Heart left ventricle (tissue), 13 donors: ENCODE measurements at regions not wholly inside any gene's neighbourhood (a gene's known extent, or its start where the extent isn't known, plus 50 kb on each side); places are given as distances from the start of the nearest gene placed in this dataset.

ENCODE experiments used
- POLR2A ChIP-seq, 2 donors: fragments of 450-650 bp; IDR thresholded peaks; one replicate each; pipeline ENCODE4 v1.6.1; 2017; ENCODE audit warnings: antibody characterized with exemption in 2 of 2, mild to moderate bottlenecking in 2 of 2, moderate library complexity in 2 of 2
- TF ChIP-seq, protein P1 (sequence below), 12 donors: fragments of 200-600 bp; sonication (generic) in 4 of 12; IDR thresholded peaks; one replicate each; pipeline versions ENCODE4 v1.5.0 to v1.8.0; 2018 to 2022; ENCODE audit warnings: antibody characterized with exemption in 12 of 12, mild to moderate bottlenecking in 5 of 12
- donor health status: ischemic (EF 13 %, LVEDD 7.1; RV severe dilation, severe dysfunction).
- donor health status: DM: no; HTN: yes; CAD: no.
- donor health status: DM: no; HTN: no; CAD: no.
- donor health status: ischemic (EF 25% LVEDD 6.9; RV normal size, moderate dysfunction).
- donor health status: ischemic (EF 25% LVEDD 5.7; RV mildly dilated, moderate dysfunction).
- donor health status: ischemic (EF 35%, LVEDD 5.7; RV mildly dilated, moderate dysfunction).
- donor health status: nonischemic (EF 11% LVEDD 7.7; RV severe dilation, severe dysfunction).
- donor health status: DM: yes; HTN: yes; CAD: no.
- donor health status: PGD.
- donor health status: ischemic (EF 29% LVEDD 5.4; RV normal size, mild dysfunction).
- donor health status: nonischemic (EF 23%, LVEDD 6.1; RV moderate dilation, normal function).

DNA sequence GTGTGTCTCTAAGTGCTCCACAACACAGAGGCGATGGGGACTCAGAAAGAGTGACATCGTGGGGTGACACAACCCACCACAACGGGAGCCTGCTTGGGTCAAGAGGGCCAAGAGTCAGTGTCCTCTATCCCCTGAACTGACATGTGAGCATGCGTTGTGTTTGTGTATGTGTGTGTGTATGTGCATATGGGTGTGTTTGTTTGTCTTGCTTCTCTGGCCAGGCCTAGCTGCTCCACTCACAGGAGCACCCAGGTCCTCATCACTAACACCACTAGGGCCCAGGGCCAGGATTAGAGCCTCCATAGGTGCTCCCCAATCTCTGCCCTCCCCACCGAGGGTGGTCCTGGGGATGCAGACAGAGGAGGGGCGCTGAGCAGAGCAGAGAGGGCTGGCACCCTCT, 115.0 kb upstream of the CTSV start:
- no peak for TF ChIP-seq POLR2A (IDR thresholded peaks at IDR 0.05)
- TF ChIP-seq, protein P1, sequence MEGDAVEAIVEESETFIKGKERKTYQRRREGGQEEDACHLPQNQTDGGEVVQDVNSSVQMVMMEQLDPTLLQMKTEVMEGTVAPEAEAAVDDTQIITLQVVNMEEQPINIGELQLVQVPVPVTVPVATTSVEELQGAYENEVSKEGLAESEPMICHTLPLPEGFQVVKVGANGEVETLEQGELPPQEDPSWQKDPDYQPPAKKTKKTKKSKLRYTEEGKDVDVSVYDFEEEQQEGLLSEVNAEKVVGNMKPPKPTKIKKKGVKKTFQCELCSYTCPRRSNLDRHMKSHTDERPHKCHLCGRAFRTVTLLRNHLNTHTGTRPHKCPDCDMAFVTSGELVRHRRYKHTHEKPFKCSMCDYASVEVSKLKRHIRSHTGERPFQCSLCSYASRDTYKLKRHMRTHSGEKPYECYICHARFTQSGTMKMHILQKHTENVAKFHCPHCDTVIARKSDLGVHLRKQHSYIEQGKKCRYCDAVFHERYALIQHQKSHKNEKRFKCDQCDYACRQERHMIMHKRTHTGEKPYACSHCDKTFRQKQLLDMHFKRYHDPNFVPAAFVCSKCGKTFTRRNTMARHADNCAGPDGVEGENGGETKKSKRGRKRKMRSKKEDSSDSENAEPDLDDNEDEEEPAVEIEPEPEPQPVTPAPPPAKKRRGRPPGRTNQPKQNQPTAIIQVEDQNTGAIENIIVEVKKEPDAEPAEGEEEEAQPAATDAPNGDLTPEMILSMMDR (IDR thresholded peaks at IDR 0.05), result no peak
